Upper lobe of right lung (tissue), 1 donor: ENCODE measurements at regions not wholly inside any gene's neighbourhood (a gene's known extent, or its start where the extent isn't known, plus 50 kb on each side); places are given as distances from the start of the nearest gene placed in this dataset.

Experiments used
- ATAC-seq: fragments of 200-7000 bp; cut with Tn5 transposase; one replicate; pipeline ENCODE4 v1.9.1; 2020; ENCODE audit warnings: mild to moderate bottlenecking, moderate library complexity
- DNase-seq: peaks from one replicate; pipeline ENCODE4 v3.0.0-alpha.2; 2020
- H3K27ac ChIP-seq: fragments of 200-600 bp; one replicate; pipeline ENCODE4 v1.8.0; 2022
- H3K27me3 ChIP-seq: fragments of 200-600 bp; one replicate; pipeline ENCODE4 v1.8.0; 2022; ENCODE audit warnings: mild to moderate bottlenecking
- H3K36me3 ChIP-seq: fragments of 200-600 bp; one replicate; pipeline ENCODE4 v1.8.0; 2022
- H3K4me1 ChIP-seq: fragments of 200-600 bp; one replicate; pipeline ENCODE4 v1.8.0; 2022
- H3K4me3 ChIP-seq: fragments of 200-600 bp; one replicate; pipeline ENCODE4 v1.8.0; 2022; ENCODE audit warnings: mild to moderate bottlenecking
- H3K9me3 ChIP-seq: fragments of 200-600 bp; one replicate; pipeline ENCODE4 v1.8.0; 2022
- CTCF ChIP-seq: fragments of 200-600 bp; IDR thresholded peaks from one replicate; pipeline ENCODE4 v1.8.0; 2022; ENCODE audit warnings: antibody characterized with exemption
- intact Hi-C: fragments of 100-400 bp; cut with DNase I; formaldehyde crosslinking; loops from one replicate; pipeline ENCODE4 v1.11.0; 2022
- donor health status: DM: no; HTN: yes; CAD: no; lungs with severe emphysema.

- Histone ChIP-seq H3K9me3 (no peaks in the 10 kb centered on the region), H3K27me3 (no peaks in the 10 kb centered on the region), H3K4me1 (no peaks in the 10 kb centered on the region), H3K36me3 (no peaks in the 10 kb centered on the region), H3K4me3 (no peak overlapping the region), H3K27ac (no peak overlapping the region)
- ATAC-seq, result no peak
- intact Hi-C loops, result no loop called here
- no peak for TF ChIP-seq CTCF
- DNase-seq, result no peak
These were observed 1415.8 kb upstream of the CELF4 start for GRCh38 chr18:38981389-38981788.

GRCh38 chr18:38980420-38980819 is 1414.8 kb upstream of the CELF4 start:
- Histone ChIP-seq H3K9me3 (no peaks in the 10 kb centered on the region), H3K27me3 (no peaks in the 10 kb centered on the region), H3K27ac (no peak overlapping the region), H3K4me3 (no peak overlapping the region), H3K36me3 (no peaks in the 10 kb centered on the region), H3K4me1 (no peaks in the 10 kb centered on the region)
- no peak for TF ChIP-seq CTCF
- intact Hi-C loops, result no loop called here
- ATAC-seq (no peak), DNase-seq (no peak)

GRCh38 chr18:38972571-38972970 is 1407.0 kb upstream of the CELF4 start:
- ATAC-seq (no peak), DNase-seq (no peak)
- Histone ChIP-seq H3K36me3 (no peaks in the 10 kb centered on the region), H3K4me1 (no peaks in the 10 kb centered on the region), H3K4me3 (no peak overlapping the region), H3K27me3 (no peaks in the 10 kb centered on the region), H3K9me3 (no peaks in the 10 kb centered on the region), H3K27ac (no peak overlapping the region)
- no peak for TF ChIP-seq CTCF
- intact Hi-C loops, result no loop called here

- Histone ChIP-seq H3K27me3 (no peaks in the 10 kb centered on the region), H3K4me1 (no peaks in the 10 kb centered on the region), H3K4me3 (no peak overlapping the region), H3K36me3 (no peaks in the 10 kb centered on the region), H3K27ac (no peak overlapping the region), H3K9me3 (no peaks in the 10 kb centered on the region)
- TF ChIP-seq CTCF, result no peak
- DNase-seq (no peak), ATAC-seq (no peak)
- intact Hi-C loops, result no loop called here
These were observed 1406.3 kb upstream of the CELF4 start for GRCh38 chr18:38971881-38972280.

GRCh38 chr18:38966841-38967240 is 1401.2 kb upstream of the CELF4 start:
- intact Hi-C loops, result no loop called here
- Histone ChIP-seq H3K4me1 (no peaks in the 10 kb centered on the region), H3K27ac (no peak overlapping the region), H3K4me3 (no peak overlapping the region), H3K9me3 (no peaks in the 10 kb centered on the region), H3K36me3 (no peaks in the 10 kb centered on the region), H3K27me3 (no peaks in the 10 kb centered on the region)
- no peak for DNase-seq
- no peak for TF ChIP-seq CTCF
- no peak for ATAC-seq

GRCh38 chr18:38963943-38964660 is 1398.5 kb upstream of the CELF4 start:
- Histone ChIP-seq H3K27ac (no peak overlapping the region), H3K27me3 (no peaks in the 10 kb centered on the region), H3K36me3 (no peaks in the 10 kb centered on the region), H3K4me3 (no peak overlapping the region), H3K9me3 (no peaks in the 10 kb centered on the region), H3K4me1 (no peaks in the 10 kb centered on the region)
- DNase-seq (no peak), ATAC-seq (no peak)
- TF ChIP-seq CTCF, result no peak
- intact Hi-C loops, result no loop called here
